GM12874 (cell line): ENCODE measurements at regions not wholly inside any gene's neighbourhood (a gene's known extent, or its start where the extent isn't known, plus 50 kb on each side); places are given as distances from the start of the nearest gene placed in this dataset.

Experiments
- CTCF ChIP-seq: IDR thresholded peaks from 2 replicates; pipeline ENCODE4 v1.5.1; 2011; ENCODE audit warnings: low read depth, mild to moderate bottlenecking, control low read depth, low read length, moderate library complexity; ENCODE audit not compliant: insufficient read depth

GRCh38 chr4:97457253-97457652 lies 686.0 kb downstream of the STPG2 start:
- TF ChIP-seq CTCF, result no peak

- no peak for TF ChIP-seq CTCF
Measured at GRCh38 chr4:97468272-97468671, 675.0 kb downstream of the STPG2 start.

- no peak for TF ChIP-seq CTCF
Measured at GRCh38 chr4:97475621-97476020, 667.7 kb downstream of the STPG2 start.

- no peak for TF ChIP-seq CTCF
Measured at GRCh38 chr4:97477974-97478373, 665.3 kb downstream of the STPG2 start.

- TF ChIP-seq CTCF, result no peak
Measured at GRCh38 chr4:97479388-97479787, 663.9 kb downstream of the STPG2 start.

- TF ChIP-seq CTCF, result no peak
Measured at GRCh38 chr4:97491856-97492255, 651.4 kb downstream of the STPG2 start.

- no peak for TF ChIP-seq CTCF
Measured at GRCh38 chr4:97493815-97494518, 649.3 kb downstream of the STPG2 start.
